ENCODE measurements at regions not wholly inside any gene's neighbourhood (a gene's known extent, or its start where the extent isn't known, plus 50 kb on each side); places are given as distances from the start of the nearest gene placed in this dataset.

DNA sequence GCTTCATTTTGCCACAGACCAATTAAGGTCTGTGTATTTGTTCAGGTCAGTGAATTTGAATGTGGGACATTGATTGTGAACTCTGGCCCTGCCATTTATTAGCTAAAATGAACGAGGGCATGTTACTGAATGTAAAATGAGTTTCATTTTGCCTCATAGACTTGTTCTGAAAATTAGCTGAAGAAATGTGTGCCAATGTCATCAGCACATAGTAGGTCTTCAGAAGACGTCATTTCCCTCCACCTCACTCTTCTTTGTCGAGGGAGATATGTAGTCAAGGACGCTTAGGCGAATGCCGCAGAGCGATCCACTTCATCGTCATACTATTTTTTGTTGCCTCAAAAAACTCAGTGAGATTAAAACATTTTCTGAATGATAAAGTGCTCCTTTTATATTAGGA, 291.7 kb downstream of the SMOC2 start:
- DNase-seq (ENCODE audit: low spot score) (no peak), FAIRE-seq (no peak)

DNA sequence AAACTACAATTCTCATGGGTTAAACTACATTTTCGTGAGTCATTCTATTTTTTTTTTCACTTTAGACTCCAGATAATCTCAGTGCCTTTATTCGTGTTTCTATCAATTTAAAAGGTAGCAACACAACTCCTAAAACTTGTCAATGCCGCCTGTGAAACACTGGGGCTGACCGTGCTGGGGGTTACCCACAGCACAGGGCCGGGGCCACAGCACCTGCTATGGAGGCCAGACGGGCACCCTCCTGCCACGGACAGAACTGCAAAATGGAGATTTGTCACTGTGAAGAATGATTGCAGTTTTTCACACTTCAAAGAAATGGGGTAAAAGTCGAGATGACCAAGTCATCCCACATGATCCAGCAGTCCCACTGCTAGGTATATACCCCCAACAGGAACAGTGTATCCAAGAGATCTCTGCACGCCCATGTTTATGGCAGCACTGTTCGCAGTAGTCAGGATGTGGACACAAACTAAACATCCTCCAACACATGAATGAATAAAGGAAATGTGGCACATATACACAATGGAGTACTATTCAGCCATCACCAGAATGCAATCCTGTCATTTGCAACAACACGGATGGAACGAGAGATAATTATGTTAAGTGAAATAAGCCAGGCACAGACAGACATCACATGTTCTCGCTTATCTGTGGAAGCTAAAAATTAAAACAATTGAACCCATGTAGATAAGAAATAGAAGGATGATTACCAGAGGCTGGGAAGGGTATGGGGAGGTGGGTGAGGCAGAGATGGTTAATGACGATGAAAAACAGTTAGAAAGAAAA, 290.1 kb downstream of the SMOC2 start:
- DNase-seq (ENCODE audit: low spot score) (no peak), FAIRE-seq (no peak)

DNA sequence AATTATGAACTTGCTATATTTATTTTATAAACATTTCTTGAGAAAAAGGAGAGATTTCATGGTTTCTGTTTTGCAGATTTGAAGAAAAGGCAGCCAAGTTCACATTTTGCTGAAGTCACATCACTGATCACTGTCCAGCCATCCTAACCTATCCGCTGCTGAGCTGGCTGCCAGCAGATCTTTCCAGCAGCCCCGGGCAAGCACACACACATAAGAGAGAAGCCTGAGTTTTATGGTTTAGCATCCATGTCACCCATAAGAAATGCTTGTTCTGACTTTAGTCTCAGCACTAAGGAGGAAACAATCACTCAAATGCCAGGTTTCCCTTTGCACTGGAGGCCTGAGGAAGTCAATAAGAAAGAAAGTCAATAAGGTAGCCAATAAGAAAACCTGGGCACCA, 287.1 kb downstream of the SMOC2 start:
- FAIRE-seq (no peak), DNase-seq (ENCODE audit: low spot score) (no peak)

DNA sequence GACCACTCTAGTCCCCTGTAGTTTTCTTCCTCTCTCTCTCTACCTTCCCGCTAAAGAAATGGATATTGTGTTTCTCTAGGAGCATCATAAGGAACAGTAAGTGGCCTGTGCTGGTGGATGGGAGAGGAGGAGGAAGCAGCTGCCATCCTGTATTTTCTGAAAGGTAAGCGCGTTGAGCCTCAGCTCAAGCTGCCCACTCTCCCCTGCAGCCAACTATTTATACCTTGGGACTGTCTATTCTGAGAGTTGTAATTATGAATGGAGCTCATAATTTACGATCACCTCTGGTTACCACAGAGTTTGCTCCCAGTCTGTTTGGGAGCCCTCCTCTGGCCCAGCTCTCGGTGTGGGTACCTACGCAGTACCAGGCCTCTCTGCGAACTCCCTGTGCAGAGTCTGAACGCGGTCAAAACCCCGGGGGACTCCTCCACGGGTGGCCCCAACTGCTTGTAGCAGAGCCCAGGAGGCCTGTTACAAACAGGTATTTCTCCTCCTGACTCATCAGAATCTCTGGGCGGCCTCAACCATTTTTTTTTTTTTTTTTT, 285.4 kb downstream of the SMOC2 start:
- DNase-seq (ENCODE audit: low spot score): no peak

DNA sequence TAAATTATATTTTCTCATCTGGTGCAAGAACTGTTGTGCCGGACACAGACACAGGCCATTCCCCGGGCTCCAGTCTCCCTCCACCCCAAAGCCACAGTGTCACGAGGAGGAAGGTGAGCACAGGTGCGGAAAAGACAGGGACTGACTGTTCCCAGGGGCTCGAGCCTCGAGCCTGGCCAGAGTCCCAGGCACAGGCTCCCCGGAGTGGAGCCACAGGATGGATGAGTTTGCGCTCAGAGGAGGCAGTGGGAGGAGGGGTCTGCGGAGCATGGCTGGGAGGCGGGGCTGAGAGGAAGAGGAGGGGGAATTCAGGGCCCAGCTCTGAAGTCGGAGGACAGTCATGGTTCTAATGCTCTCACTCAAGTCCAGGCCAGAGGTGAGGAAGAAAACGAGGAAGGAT, 284.8 kb downstream of the SMOC2 start:
- DNase-seq (ENCODE audit: low spot score) (no peak), FAIRE-seq (no peak)

More for the DNA sequence above, 285.4 kb downstream of the SMOC2 start:
- FAIRE-seq: no peak

DNA sequence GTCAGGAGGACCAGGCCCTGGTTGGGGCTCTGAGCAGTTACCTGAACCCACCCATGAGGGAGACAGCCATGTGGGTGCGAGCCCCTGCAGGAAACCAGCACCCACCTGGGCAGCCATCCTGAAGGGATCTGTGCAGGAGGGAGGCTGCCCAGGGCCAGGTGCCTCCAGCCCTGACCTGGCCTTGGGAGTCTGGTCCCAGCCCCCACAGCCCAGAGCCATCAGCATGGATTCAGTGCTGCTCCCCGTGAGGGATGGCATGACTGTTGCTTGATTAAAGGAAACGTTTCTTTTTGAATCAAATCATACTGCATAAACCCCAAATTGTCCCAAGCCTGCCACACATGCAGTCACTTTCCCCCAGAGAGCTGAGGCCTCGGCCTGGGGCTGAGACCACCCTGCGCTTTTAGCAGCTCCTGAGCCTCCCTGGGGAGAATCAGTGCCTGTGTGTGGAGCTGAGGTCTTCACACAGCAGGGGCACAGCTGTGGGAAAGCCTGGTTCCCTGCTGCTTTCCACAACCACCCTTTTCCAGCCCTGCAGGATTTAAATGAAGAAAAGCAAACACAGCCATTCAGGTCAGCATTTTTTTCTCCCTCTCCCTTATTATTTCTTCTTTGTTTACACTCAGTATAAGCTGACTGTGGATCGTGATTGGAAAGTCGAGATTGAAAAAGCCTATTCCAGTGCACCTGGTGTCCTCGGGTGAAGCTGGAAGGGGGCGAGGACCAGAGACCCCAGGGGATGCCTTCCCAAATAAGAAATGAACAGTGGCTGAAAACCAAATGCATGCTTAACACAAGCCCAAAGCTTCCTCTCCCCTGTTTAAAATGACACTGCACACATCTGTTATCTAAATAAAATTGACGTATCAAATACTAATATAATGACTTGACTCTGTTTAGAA, 283.9 kb downstream of the SMOC2 start:
- no peak for FAIRE-seq

DNA sequence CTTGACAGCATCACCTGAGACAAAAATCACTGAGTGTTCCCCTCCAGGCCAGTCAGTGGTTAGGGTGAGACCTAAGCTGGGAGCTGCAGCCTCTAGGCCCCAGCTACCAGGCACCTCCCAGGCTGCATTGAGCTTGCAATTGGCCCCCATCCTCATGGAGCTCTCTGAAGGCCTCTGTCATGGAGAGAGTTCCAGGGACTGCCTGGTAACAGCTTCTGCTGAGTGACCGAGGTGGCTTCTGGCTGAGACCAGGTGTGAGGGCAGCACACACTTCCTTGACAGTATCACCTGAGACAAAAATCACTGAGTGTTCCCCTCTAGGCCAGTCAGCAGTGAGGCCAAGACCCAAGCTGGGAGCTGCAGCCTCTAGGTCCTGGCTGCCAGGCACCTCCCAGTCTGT, 283.0 kb downstream of the SMOC2 start:
- DNase-seq (ENCODE audit: low spot score): no peak
- no peak for FAIRE-seq

More for the DNA sequence above, 283.9 kb downstream of the SMOC2 start:
- DNase-seq (ENCODE audit: low spot score): no peak

DNA sequence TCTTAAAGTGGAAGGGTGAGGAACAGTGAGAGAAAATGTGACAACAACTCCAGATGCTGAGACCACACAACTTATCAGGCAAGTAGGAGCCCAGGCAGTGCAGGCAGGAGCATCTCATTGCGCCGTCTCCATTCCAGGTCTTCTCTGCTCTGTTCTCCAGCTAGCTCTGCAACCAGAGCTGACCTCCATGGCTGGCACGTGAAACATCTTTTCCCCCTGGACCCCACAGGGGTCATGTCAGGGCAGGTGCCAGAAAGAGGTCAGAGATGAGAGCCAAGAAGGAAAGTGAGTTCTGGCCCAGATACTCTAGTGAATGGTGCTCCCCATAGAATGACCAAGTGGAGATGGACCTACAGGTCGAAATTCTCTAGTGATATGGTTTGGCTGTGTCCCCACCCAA, 281.4 kb downstream of the SMOC2 start:
- no peak for DNase-seq (ENCODE audit: low spot score)
- no peak for FAIRE-seq

DNA sequence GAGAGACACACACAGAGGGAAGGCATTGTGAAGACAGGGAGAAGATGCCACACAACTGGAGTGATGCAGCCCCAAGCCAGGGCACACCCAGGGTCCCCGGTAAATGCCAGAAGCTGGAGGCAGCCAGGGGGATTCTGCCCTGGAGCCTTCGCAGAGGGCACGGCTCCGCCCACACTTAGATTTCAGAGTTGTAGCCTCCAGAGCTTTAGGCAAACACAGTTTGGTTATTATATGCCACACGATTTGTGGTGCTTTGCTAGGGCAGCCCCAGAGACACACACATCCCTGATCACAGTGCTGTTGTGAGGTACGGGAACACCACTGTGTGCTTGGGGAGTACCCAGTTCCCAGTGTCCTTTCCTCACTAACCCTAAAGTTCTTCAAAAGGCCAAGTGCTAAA, 280.6 kb downstream of the SMOC2 start:
- FAIRE-seq: no peak

DNA sequence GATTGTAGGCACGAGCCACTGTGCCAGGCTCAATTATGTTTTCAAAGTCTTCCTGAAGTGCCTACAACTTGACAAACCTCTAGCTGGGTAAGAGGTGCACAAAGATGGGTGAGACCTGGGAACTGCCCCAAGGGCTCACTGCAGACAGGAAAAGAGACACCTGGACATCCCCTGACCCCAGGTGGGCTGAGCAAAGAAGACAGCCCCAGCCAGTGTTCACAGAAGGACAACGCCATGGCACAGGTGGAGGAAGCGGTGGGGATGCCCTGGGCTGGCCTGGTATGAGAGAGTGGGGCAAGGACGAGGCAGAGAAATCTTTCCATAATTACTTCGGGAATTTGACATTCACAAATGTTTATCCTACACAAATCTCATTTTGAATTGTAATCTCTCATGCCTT, 278.9 kb downstream of the SMOC2 start:
- no peak for DNase-seq (ENCODE audit: low spot score)
- no peak for FAIRE-seq

More for the DNA sequence above, 280.6 kb downstream of the SMOC2 start:
- no peak for DNase-seq (ENCODE audit: low spot score)

DNA sequence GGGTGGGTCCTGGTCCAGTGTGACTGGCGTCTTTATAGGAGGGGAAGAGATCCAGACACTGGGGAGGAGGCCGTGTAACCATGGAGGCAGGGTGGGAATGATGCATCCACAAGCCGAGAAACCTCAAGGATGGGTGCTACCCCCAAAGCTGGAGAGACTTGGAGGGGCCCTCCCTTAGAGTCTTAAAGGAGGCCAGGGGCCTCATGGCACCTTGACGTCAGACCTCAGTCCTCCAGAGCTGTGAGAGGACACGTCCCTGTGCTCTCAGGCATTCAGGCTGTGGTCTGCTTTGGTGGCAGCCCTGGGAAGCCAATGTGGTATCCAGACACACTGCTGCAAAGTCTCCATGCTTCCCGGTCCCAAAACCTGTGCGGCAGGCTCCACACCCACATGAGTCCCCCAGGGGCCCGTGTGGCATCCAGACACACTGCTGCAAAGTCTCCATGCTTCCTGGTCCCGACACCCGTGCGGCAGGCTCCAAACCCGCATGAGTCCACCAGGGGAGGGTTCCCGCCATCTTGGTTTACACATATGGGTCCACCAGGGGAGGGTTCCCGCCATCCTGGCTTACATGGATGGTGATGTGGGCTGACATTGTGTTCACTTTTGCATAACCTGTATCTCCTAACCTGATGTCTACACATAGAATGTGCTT, 278.0 kb downstream of the SMOC2 start:
- DNase-seq (ENCODE audit: low spot score) (no peak), FAIRE-seq (no peak)

Measured in RCC 7860 (cell line).